AG04450 (cell line): ENCODE measurements at regions not wholly inside any gene's neighbourhood (a gene's known extent, or its start where the extent isn't known, plus 50 kb on each side); places are given as distances from the start of the nearest gene placed in this dataset.

Source experiments
- CTCF ChIA-PET: fragments of 300-600, 350-600 bp; formaldehyde crosslinking; extraction: SDS; loops from one replicate; lab custom pipeline; 2022; ENCODE audit warnings: antibody characterized with exemption, inconsistent platforms; lab: Charles Lee
- POLR2A ChIA-PET: fragments of 350-600 bp; formaldehyde crosslinking; extraction: SDS; loops from one replicate; lab custom pipeline; 2021; ENCODE audit warnings: antibody characterized with exemption, inconsistent platforms; lab: Yijun Ruan, JAX
- DNase-seq: peaks from one replicate; pipeline ENCODE4 v3.0.0-alpha.2; 2011; ENCODE audit warnings: low read depth, low spot score
- H3K27ac ChIP-seq: one replicate; pipeline ENCODE4 v1.5.1; 2012; ENCODE audit warnings: low read depth, low read length, control low read depth
- H3K27me3 ChIP-seq: one replicate; pipeline ENCODE4 v1.6.0; 2012; ENCODE audit warnings: low read length; ENCODE audit not compliant: control insufficient read depth, insufficient read depth
- H3K4me3 ChIP-seq: 2 replicates; pipeline ENCODE4 v1.5.1; 2011; ENCODE audit warnings: mild to moderate bottlenecking, low read depth, low read length, control low read depth
- H3K9me3 ChIP-seq: 2 replicates; pipeline ENCODE4 v1.5.1; 2012; ENCODE audit warnings: low read length; ENCODE audit not compliant: control insufficient read depth, insufficient read depth
- TF ChIP-seq, protein P1 (sequence below): IDR thresholded peaks from 2 replicates; pipeline ENCODE4 v1.5.1; 2011; ENCODE audit warnings: low read depth, low read length, control low read depth, inconsistent platforms

DNA sequence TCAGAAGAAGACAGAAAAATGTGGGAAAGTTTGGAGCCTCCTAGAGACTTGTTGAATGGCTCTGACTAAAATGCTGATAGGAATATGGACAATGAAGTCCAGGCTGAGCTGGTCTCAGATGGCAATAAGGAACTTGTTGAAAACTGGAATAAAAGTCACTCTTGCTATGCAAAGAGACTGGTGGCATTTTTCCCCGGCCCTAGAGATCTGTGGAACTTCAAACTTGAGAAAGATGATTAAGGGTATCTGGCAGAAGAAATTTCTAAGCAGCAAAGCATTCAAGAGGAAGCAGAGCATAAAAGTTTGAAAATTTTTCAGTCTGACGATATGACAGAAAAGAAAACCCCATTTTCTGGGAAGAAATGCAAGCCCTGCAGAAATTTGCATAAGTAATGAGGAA is 159.3 kb downstream of the MREG start:
- TF ChIP-seq, protein P1, sequence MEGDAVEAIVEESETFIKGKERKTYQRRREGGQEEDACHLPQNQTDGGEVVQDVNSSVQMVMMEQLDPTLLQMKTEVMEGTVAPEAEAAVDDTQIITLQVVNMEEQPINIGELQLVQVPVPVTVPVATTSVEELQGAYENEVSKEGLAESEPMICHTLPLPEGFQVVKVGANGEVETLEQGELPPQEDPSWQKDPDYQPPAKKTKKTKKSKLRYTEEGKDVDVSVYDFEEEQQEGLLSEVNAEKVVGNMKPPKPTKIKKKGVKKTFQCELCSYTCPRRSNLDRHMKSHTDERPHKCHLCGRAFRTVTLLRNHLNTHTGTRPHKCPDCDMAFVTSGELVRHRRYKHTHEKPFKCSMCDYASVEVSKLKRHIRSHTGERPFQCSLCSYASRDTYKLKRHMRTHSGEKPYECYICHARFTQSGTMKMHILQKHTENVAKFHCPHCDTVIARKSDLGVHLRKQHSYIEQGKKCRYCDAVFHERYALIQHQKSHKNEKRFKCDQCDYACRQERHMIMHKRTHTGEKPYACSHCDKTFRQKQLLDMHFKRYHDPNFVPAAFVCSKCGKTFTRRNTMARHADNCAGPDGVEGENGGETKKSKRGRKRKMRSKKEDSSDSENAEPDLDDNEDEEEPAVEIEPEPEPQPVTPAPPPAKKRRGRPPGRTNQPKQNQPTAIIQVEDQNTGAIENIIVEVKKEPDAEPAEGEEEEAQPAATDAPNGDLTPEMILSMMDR: no peak
- Histone ChIP-seq H3K27ac (no peak overlapping the region), H3K27me3 (no peaks in the 10 kb centered on the region), H3K9me3 (no peaks in the 10 kb centered on the region), H3K4me3 (no peak overlapping the region)
- DNase-seq: no peak
- ChIA-PET CTCF (no interaction called here), POLR2A (no interaction called here)

DNA sequence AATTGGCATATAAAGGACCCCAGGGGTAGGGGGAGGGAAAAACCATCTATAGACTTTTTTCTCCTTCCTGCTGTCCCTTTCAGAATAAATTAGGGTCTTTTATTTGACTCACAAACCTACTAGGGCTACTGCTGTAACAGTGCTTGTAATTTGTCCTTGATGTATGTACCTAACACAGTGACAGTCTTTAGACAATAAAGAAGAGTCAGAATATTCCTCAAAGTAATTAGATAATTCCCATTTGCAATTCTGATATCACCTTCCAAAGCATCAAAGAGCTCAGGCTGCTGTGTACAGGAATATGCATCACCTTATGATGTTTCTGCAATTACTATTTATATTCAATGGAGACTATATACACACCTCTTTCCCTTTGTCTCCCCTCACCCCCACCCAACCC is 161.7 kb downstream of the MREG start:
- no peak for DNase-seq
- CTCF ChIA-PET: no interaction called here

DNA sequence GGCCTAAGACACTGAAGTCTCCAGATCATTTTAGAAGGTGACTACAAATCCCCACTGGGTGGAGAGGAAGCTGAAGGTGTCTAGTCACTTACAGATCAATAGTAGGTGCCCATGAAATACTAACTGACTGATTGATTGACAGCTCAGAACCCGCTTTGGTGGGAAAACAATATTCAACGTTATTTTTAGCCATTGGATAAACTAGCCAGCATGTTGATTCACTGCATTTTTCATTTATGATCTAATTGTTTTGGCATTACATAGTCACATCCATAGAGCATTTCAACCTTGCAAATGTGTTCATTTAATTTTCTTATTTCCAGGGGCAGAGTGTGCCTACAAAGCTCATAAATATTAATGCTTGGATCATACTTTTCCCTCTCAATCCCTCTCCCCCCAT is 162.3 kb downstream of the MREG start:
- TF ChIP-seq, protein P1: no peak
- ChIA-PET POLR2A (no interaction called here), CTCF (interaction anchor here (0.7 kb wide), 1 partner anchor 30 kb away, joined by 3 read pairs; no protein-coding TSS in a partner anchor)
- H3K27me3 ChIP-seq: no peaks in the 10 kb centered on the region
- peak overlapping the region; percentile 49 for H3K27ac ChIP-seq
- no peak overlapping the region for H3K4me3 ChIP-seq
- no peak for DNase-seq
- H3K9me3 ChIP-seq: no peaks in the 10 kb centered on the region

More for the DNA sequence above, 161.7 kb downstream of the MREG start:
- H3K27ac ChIP-seq: no peak overlapping the region
- TF ChIP-seq, protein P1: no peak
- H3K27me3 ChIP-seq: no peaks in the 10 kb centered on the region
- POLR2A ChIA-PET: no interaction called here
- no peaks in the 10 kb centered on the region for H3K9me3 ChIP-seq
- H3K4me3 ChIP-seq: no peak overlapping the region

DNA sequence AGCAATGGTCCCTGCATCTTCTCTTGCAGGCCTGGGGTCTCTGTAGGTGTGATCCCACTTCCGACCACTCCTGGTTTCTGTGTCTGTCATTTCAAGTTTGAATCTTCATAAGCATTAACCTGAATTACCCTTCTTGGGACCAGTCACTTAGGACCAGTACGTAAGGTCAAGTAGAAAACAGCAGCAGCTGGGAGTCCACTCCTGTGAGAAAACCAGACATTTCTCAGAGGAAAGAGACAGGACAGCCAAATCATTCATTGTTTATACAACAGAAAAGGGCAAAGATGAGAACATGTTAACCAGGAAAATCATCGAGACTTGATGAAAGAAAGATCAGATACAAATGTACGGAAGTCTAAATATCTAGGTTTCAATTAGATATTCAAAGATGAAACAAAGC is 163.0 kb downstream of the MREG start:
- no peaks in the 10 kb centered on the region for H3K9me3 ChIP-seq
- no peak overlapping the region for H3K4me3 ChIP-seq
- POLR2A ChIA-PET: no interaction called here
- no peak for DNase-seq
- TF ChIP-seq, protein P1: no peak
- H3K27me3 ChIP-seq: no peaks in the 10 kb centered on the region
- no peak overlapping the region for H3K27ac ChIP-seq
- CTCF ChIA-PET: no interaction called here

DNA sequence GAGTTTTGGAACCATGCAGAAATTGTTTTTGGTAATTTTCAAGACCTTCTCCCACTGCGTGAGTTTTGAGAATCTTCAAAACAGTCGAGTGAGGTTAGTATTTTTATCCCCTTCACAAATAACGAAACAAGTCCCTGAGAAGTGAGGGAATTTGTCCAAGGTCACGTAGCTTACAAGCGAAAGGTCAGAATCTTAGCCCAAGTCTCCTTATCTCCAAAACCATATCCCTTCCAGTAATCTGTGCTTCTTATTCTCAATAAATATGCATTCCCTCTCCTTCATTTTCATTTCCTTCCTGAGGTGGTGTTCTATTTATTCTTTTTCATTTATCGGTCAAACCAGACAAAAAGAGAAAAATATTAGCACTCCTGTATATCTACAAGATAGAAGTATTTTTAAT is 163.6 kb downstream of the MREG start:
- CTCF ChIA-PET: interaction anchor here (0.7 to 1.0 kb wide), 2 partner anchors 21 to 153 kb away, joined by 3 read pairs; no protein-coding TSS in a partner anchor
- DNase-seq: no peak

More for the DNA sequence above, 163.6 kb downstream of the MREG start:
- Histone ChIP-seq H3K27me3 (no peaks in the 10 kb centered on the region), H3K27ac (no peak overlapping the region), H3K4me3 (no peak overlapping the region), H3K9me3 (no peaks in the 10 kb centered on the region)
- TF ChIP-seq, protein P1: no peak
- POLR2A ChIA-PET: no interaction called here
